H9 (cell line): ENCODE measurements at regions not wholly inside any gene's neighbourhood (a gene's known extent, or its start where the extent isn't known, plus 50 kb on each side); places are given as distances from the start of the nearest gene placed in this dataset.

Experiments used
- DNase-seq: peaks from one replicate; pipeline ENCODE4 v3.0.0-alpha.2; 2017
- H2AFZ ChIP-seq: one replicate; pipeline ENCODE4 v1.6.1; 2013; ENCODE audit warnings: mild to moderate bottlenecking, low read length, control low read depth, moderate library complexity
- H2AK5ac ChIP-seq: 2 replicates; pipeline ENCODE4 v1.6.1; 2013; ENCODE audit warnings: low read length, control low read depth, mixed read lengths; ENCODE audit not compliant: insufficient read length
- H2BK120ac ChIP-seq: one replicate; pipeline ENCODE4 v1.6.1; 2013; ENCODE audit warnings: low read depth, mild to moderate bottlenecking, low read length, control low read depth, inconsistent platforms; ENCODE audit not compliant: poor library complexity, severe bottlenecking
- H2BK12ac ChIP-seq: 2 replicates; pipeline ENCODE4 v1.6.1; 2013; ENCODE audit warnings: low read length, control low read depth, mixed read lengths, low read depth; ENCODE audit not compliant: insufficient read length
- H2BK15ac ChIP-seq: 2 replicates; pipeline ENCODE4 v1.6.1; 2013; ENCODE audit warnings: low read depth, low read length, control low read depth
- H2BK20ac ChIP-seq: one replicate; pipeline ENCODE4 v1.6.1; 2013; ENCODE audit warnings: low read depth, mild to moderate bottlenecking, low read length, control low read depth, inconsistent platforms; ENCODE audit not compliant: poor library complexity, severe bottlenecking
- H2BK5ac ChIP-seq: 2 replicates; pipeline ENCODE4 v1.6.1; 2013; ENCODE audit warnings: low read length, control low read depth, mixed read lengths; ENCODE audit not compliant: insufficient read length
- H3K14ac ChIP-seq: 2 replicates; pipeline ENCODE4 v1.6.1; 2013; ENCODE audit warnings: low read length, control low read depth; ENCODE audit not compliant: insufficient read depth
- H3K18ac ChIP-seq: 2 replicates; pipeline ENCODE4 v1.6.1; 2013; ENCODE audit warnings: low read depth, mild to moderate bottlenecking, mixed read lengths, low read length, control low read depth; ENCODE audit not compliant: insufficient read length
- H3K23ac ChIP-seq: 2 replicates; pipeline ENCODE4 v1.6.1; 2013; ENCODE audit warnings: low read length, control low read depth, mixed read lengths, low read depth; ENCODE audit not compliant: insufficient read length
- H3K23me2 ChIP-seq: 2 replicates; pipeline ENCODE4 v1.6.1; 2013; ENCODE audit warnings: low read depth, mild to moderate bottlenecking, mixed read lengths, low read length, control low read depth; ENCODE audit not compliant: insufficient read length, poor library complexity, severe bottlenecking
- H3K27ac ChIP-seq: 2 replicates; pipeline ENCODE4 v1.5.1; 2013; ENCODE audit warnings: low read length, control low read depth, mixed read lengths, low read depth; ENCODE audit not compliant: insufficient read length
- H3K27me3 ChIP-seq: 2 replicates; pipeline ENCODE4 v1.6.1; 2013; ENCODE audit warnings: low read length, control low read depth, inconsistent platforms; ENCODE audit not compliant: insufficient read depth
- H3K4ac ChIP-seq: 2 replicates; pipeline ENCODE4 v1.6.1; 2013; ENCODE audit warnings: low read depth, mild to moderate bottlenecking, control low read depth, inconsistent platforms, low read length, moderate library complexity
- H3K4me1 ChIP-seq: 2 replicates; pipeline ENCODE4 v1.6.1; 2013; ENCODE audit warnings: low read length, control low read depth, inconsistent platforms; ENCODE audit not compliant: insufficient read depth
- H3K4me2 ChIP-seq: 2 replicates; pipeline ENCODE4 v1.6.1; 2013; ENCODE audit warnings: low read length, control low read depth, mixed read lengths; ENCODE audit not compliant: insufficient read length, insufficient read depth
- H3K56ac ChIP-seq: 2 replicates; pipeline ENCODE4 v1.6.1; 2013; ENCODE audit warnings: low read depth, mild to moderate bottlenecking, mixed read lengths, low read length, control low read depth; ENCODE audit not compliant: insufficient read length
- H3K79me1 ChIP-seq: 2 replicates; pipeline ENCODE4 v1.6.1; 2013; ENCODE audit warnings: low read depth, mild to moderate bottlenecking, moderate library complexity, low read length, control low read depth, inconsistent platforms; ENCODE audit not compliant: insufficient read depth, poor library complexity, severe bottlenecking
- H3K79me2 ChIP-seq: 2 replicates; pipeline ENCODE4 v1.6.1; 2013; ENCODE audit warnings: low read length, control low read depth, inconsistent platforms; ENCODE audit not compliant: insufficient read depth
- H3K9ac ChIP-seq: 2 replicates; pipeline ENCODE4 v1.6.1; 2013; ENCODE audit warnings: low read length, control low read depth, mixed read lengths; ENCODE audit not compliant: insufficient read length; ENCODE audit errors: extremely low read depth
- H3K9me3 ChIP-seq: one replicate; pipeline ENCODE4 v1.6.1; 2013; ENCODE audit warnings: low read depth, low read length, inconsistent platforms; ENCODE audit not compliant: control insufficient read depth
- H3T11ph ChIP-seq: one replicate; pipeline ENCODE4 v1.6.1; 2013; ENCODE audit warnings: mild to moderate bottlenecking, low read length, control low read depth, inconsistent platforms
- H4K20me1 ChIP-seq: one replicate; pipeline ENCODE4 v1.6.1; 2013; ENCODE audit not compliant: control insufficient read depth, insufficient read length, insufficient read depth
- H4K5ac ChIP-seq: 2 replicates; pipeline ENCODE4 v1.6.1; 2013; ENCODE audit warnings: low read depth, mild to moderate bottlenecking, mixed read lengths, low read length, control low read depth; ENCODE audit not compliant: insufficient read length
- H4K8ac ChIP-seq: replicated peaks from 2 replicates; pipeline ENCODE4 v1.6.1; 2013; ENCODE audit warnings: low read length, control low read depth, mixed read lengths, low read depth; ENCODE audit not compliant: insufficient read length
- H4K91ac ChIP-seq: 2 replicates; pipeline ENCODE4 v1.6.1; 2013; ENCODE audit warnings: low read depth, mild to moderate bottlenecking, moderate library complexity, mixed read lengths, low read length, control low read depth; ENCODE audit not compliant: insufficient read length
- H3K27ac Mint-ChIP-seq, 3 experiments: 2 replicates in 2 of 3; 3 replicates in 1 of 3; pipeline ENCODE4 v1.8.0; 2020 to 2021; ENCODE audit warnings: mixed read lengths in 3 of 3, mild to moderate bottlenecking in 1 of 3, moderate library complexity in 1 of 3
- H3K27me3 Mint-ChIP-seq: 2 replicates; pipeline ENCODE4 v1.8.0; 2021; ENCODE audit warnings: low read depth, mild to moderate bottlenecking, moderate library complexity, mixed read lengths
- H3K36me3 Mint-ChIP-seq, 3 experiments: 2 replicates in 2 of 3; 3 replicates in 1 of 3; pipeline ENCODE4 v1.8.0; 2020 to 2021; ENCODE audit warnings: low read depth in 3 of 3, mixed read lengths in 3 of 3; ENCODE audit not compliant: insufficient read depth in 1 of 3
- H3K4me1 Mint-ChIP-seq, 2 experiments: 2 replicates each; pipeline ENCODE4 v1.8.0; 2020; ENCODE audit warnings: mixed read lengths in 2 of 2
- H3K4me3 Mint-ChIP-seq, 2 experiments: 2 replicates in 1 of 2; 3 replicates in 1 of 2; pipeline ENCODE4 v1.8.0; 2020 to 2021; ENCODE audit warnings: mild to moderate bottlenecking in 2 of 2, mixed read lengths in 2 of 2, moderate library complexity in 1 of 2
- H3K9me3 Mint-ChIP-seq, 2 experiments: 2 replicates in 1 of 2; 3 replicates in 1 of 2; pipeline ENCODE4 v1.8.0; 2020; ENCODE audit warnings: mild to moderate bottlenecking in 2 of 2, mixed read lengths in 2 of 2, moderate library complexity in 1 of 2
- CTCF ChIP-seq: fragments of 200-600 bp; sonication (generic); conservative IDR thresholded peaks from 3 replicates; pipeline ENCODE4 v1.8.0; 2021; ENCODE audit warnings: antibody characterized with exemption, mild to moderate bottlenecking
- WGBS: extraction: QIAGEN DNeasy Blood & Tissue Kit; methylation state at CpG from one replicate; pipeline ENCODE4 v1.1.7; 2013; ENCODE audit warnings: missing lambda C conversion rate, low lambda C conversion rate, mixed read lengths; ENCODE audit not compliant: insufficient read length; ENCODE audit errors: extremely low coverage; 5-methylcytosine and 5-hydroxymethylcytosine counted together

GRCh38 chr2:120815292-120815691, 79.6 kb downstream of the GLI2 start:
- Histone ChIP-seq H4K8ac (no peak overlapping the region), H4K5ac (no peak overlapping the region), H2AK5ac (no peak overlapping the region), H2BK20ac (no peak overlapping the region), H2BK5ac (no peak overlapping the region), H4K20me1 (no peaks in the 10 kb centered on the region), H3K23me2 (no peaks in the 10 kb centered on the region), H3K4me1 (peaks cover 3% of the 10 kb centered on the region; the same call in 1 of the 2 replicates), H3K14ac (no peak overlapping the region; the same call in 1 of the 2 replicates), H3K56ac (no peak overlapping the region), H3K18ac (no peak overlapping the region), H3K9me3 (no peaks in the 10 kb centered on the region), H3K9ac (no peak overlapping the region), H3K79me2 (no peaks in the 10 kb centered on the region; the same call in 1 of the 2 replicates), H3K4ac (no peak overlapping the region), H4K91ac (no peak overlapping the region), H3K4me2 (no peak overlapping the region), H3K27ac (no peak overlapping the region), H3K23ac (no peak overlapping the region), H2BK120ac (no peak overlapping the region), H3T11ph (no peak overlapping the region), H2AFZ (no peak overlapping the region), H2BK15ac (no peak overlapping the region), H3K27me3 (no peaks in the 10 kb centered on the region), H2BK12ac (no peak overlapping the region), H3K79me1 (no peaks in the 10 kb centered on the region)
- H3K36me3 Mint-ChIP-seq = peaks cover 7 to 34% (median 20%) of the 10 kb centered on the region in 3 experiments; a peak in 6 of 7 replicates
- no peak overlapping the region for H3K27ac Mint-ChIP-seq
- no CpG with 5 or more reads among the region's 12 CpGs for WGBS
- H3K27me3 Mint-ChIP-seq = no peaks in the 10 kb centered on the region; the same call in 1 of the 2 replicates
- H3K4me3 Mint-ChIP-seq = no peak overlapping the region
- no peak for DNase-seq
- H3K9me3 Mint-ChIP-seq = no peaks in the 10 kb centered on the region
- H3K4me1 Mint-ChIP-seq = peaks cover 26 to 39% of the 10 kb centered on the region in 2 experiments
- no peak for TF ChIP-seq CTCF
